ENCODE measurements at regions not wholly inside any gene's neighbourhood (a gene's known extent, or its start where the extent isn't known, plus 50 kb on each side); places are given as distances from the start of the nearest gene placed in this dataset.

DNA sequence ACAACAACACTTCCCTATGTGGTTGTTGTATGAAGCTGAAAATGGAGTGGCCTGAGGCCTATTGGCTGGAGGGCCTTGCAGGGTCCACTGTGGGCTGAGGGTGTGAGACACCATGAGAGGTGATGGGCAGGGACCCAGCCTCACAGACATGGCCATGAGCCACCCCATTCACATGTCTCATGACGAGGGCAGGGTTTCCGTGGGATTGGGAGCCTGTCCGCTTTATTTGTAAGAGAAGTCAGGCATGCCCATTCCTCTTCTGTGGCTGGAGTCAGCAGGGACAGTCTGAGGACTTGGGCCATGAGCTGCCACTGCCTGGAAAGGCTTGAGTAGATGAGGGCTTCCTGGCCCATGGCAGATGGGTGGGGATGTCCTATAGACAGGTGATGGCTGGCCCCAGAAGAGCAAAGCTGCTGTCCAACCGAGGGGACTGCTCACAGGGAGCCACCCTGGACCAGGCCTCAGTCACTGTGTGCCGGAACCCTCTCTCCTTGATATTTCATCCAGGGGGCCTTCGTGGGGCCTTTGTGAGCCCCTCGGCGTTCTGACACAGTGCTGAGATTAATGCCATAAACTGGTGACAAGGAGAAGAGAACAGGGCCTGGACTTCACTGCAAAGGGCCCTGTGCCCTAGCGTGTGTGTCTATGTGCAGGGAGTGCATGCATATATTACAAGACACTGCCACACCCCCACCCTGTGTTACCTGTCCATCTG, 971.9 kb downstream of the BRD1 start:
- TF ChIP-seq, protein P1, sequence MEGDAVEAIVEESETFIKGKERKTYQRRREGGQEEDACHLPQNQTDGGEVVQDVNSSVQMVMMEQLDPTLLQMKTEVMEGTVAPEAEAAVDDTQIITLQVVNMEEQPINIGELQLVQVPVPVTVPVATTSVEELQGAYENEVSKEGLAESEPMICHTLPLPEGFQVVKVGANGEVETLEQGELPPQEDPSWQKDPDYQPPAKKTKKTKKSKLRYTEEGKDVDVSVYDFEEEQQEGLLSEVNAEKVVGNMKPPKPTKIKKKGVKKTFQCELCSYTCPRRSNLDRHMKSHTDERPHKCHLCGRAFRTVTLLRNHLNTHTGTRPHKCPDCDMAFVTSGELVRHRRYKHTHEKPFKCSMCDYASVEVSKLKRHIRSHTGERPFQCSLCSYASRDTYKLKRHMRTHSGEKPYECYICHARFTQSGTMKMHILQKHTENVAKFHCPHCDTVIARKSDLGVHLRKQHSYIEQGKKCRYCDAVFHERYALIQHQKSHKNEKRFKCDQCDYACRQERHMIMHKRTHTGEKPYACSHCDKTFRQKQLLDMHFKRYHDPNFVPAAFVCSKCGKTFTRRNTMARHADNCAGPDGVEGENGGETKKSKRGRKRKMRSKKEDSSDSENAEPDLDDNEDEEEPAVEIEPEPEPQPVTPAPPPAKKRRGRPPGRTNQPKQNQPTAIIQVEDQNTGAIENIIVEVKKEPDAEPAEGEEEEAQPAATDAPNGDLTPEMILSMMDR (IDR thresholded peaks at IDR 0.05; ENCODE audit: extremely low read depth, missing control alignments) = no peak
- DNase-seq (ENCODE audit: low spot score) = no peak

DNA sequence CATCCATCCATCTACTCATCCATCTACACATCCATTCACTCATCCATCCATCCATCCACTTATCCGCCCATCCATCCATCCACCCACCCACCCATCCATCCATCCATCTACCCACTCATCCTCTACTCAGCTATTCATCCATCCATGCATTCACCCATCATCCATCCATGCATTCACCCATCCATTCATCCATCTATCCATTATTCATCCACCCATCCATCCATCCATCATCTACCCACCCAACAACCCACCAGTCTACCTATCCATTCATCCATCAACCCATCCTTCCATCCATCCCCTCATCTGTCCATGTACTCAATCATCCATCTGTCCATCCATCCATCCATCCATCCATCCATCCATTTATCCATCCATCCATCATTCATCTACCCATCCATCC, 972.7 kb downstream of the BRD1 start:
- TF ChIP-seq, protein P1 (IDR thresholded peaks at IDR 0.05; ENCODE audit: extremely low read depth, missing control alignments) = no peak
- DNase-seq (ENCODE audit: low spot score) = no peak

DNA sequence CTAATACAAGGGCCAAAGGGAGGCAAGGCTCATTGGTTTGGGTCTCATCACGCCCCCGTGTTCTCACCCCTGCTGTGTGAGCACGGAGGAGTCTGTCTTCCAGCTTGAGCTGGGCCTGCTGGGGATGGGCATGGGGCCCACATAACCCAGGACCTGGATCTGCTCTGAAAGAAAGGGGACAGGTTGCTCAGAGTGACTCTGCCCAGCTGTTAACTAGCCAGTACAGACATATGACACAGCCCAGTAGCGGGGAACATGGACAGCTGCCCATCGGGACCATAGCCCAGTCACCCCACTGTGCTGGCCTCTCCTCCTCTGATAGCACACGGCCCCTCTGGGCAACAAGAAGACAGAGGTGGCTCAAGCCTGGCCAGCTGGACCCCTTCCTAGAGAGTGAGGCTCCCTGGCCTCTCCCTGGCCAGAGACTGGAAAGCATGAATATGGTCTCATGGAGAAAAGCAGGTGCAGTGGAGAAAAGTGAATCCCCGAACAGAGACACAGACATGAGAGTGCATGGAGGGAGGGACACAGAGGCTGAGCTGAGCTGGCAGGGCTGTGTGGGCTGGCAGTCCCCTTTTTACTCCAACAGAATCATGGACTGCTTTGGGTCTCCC, 973.9 kb downstream of the BRD1 start:
- TF ChIP-seq, protein P1 (IDR thresholded peaks at IDR 0.05; ENCODE audit: extremely low read depth, missing control alignments) = no peak
- no peak for DNase-seq (ENCODE audit: low spot score)

DNA sequence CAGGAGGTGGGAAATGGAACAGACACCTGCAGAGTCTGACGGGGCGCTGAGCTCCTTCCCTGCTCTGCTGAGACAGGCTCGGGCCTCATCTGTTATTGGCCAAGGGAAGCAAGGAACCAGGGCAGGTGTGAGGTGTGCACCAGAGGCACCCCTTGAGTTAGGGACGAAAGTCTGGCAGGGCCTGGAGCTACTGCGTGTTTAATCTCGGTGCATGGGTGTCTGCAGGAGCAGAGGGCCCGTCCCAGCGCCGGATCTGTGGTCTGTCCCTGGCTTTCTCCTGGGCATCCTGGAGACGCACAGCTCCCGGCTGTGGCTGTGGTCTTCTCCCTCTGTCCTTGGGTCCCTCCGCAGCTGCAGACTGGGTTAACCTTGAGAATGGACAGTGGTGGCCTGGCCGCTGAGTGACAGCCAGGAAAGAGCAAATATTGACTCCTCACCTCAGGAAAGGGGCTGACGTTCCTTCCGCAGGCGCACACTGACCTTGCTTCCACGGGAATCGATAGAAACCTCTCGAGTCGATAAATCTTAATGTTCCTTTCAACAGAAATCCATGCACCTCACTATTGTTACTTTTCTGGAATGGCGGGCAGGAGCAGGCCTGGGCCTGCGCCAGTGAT, 975.6 kb downstream of the BRD1 start:
- no peak for DNase-seq (ENCODE audit: low spot score)
- TF ChIP-seq, protein P1 (IDR thresholded peaks at IDR 0.05; ENCODE audit: extremely low read depth, missing control alignments) = no peak

DNA sequence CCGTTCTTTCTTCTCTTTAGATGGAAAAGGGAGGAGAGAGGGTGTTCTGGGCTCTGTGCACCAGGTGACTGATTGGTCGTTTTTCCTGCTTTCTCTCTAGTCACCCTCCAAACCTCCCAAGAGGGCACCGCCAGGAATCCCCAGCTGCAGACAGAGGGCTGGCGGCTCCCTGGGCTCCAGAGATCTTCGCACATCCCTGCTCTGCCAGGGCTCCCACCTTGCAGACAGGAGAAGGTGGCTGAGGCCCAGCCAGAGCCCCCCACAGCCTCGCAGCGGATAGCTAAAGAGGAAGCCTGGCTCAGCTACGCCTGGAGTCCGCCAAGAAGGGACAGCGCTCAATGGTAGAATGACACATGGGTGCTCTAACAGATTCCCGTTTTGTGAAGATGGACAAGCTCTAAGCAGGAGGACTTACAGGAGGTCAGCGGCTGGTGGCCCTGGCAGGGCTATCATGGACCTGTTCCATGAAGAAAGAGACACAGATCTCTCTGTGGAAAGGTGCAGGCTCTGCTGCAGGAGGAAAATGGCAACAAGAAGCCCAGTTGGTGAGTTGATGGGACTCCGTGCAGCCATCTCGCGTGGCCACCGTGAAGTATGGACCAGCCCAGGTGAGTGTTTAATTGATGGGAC, 976.9 kb downstream of the BRD1 start:
- TF ChIP-seq, protein P1 (IDR thresholded peaks at IDR 0.05; ENCODE audit: extremely low read depth, missing control alignments) = no peak
- no peak for DNase-seq (ENCODE audit: low spot score)

DNA sequence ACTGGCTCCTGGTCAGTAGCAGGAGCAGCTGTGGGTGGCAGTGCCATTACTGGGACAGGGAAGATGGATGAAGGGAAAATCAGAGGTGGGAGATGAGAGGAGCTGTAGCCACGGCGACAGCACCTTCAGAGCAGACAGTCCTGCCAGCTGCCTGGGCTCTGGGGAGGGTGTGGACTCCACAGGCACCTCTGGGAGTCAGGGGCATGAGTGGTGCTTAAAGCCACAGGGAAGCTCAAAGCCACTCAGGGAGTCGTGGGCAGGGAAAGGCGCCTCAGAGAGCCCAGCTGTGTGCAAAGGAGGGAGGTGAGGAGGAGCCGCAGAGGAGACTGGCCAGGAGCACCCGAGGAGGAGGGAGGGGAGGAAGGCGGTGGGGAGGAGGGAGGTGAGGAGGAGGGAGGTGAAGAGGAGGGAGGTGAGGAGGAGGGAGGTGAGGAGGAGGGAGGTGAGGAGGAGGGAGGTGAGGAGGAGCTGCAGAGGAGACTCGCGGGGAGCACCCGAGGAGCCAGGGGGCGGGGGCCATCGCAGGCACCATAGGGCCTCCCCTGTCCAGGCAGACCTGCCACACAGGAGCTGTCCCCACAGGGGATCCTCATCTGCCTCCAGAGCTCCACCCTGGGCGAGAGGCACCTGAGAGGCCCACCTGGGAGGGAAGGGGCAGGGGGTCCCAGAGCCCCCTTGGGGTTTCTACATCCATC, 977.6 kb downstream of the BRD1 start:
- TF ChIP-seq, protein P1 (IDR thresholded peaks at IDR 0.05; ENCODE audit: extremely low read depth, missing control alignments) = no peak
- DNase-seq (ENCODE audit: low spot score) = no peak

Data from GM20000 (cell line).